GM12878 (cell line): ENCODE measurements at regions not wholly inside any gene's neighbourhood (a gene's known extent, or its start where the extent isn't known, plus 50 kb on each side); places are given as distances from the start of the nearest gene placed in this dataset.

ENCODE experiments used
- ATAC-seq: fragments of 200-7000 bp; cut with Tn5 transposase; 3 replicates; pipeline ENCODE4 v1.9.1; 2020; ENCODE audit warnings: mild to moderate bottlenecking, moderate library complexity
- BruUV-seq: library from RNA; stranded (reverse); fragments of 400-500 nt; replicated peaks from 2 replicates; lab custom pipeline; 2021; lab: Mats Ljungman, UMichigan
- CTCF ChIA-PET: fragments of 300-600 bp; sonication (Branson Sonifier 250); formaldehyde crosslinking; extraction: SDS; loops from one replicate; lab custom pipeline; 2021; ENCODE audit warnings: inconsistent platforms; lab: Yijun Ruan, JAX
- POLR2A ChIA-PET: fragments of 350-600 bp; formaldehyde crosslinking; extraction: SDS; loops from one replicate; lab custom pipeline; 2021; ENCODE audit warnings: inconsistent platforms; lab: Charles Lee
- RAD21 ChIA-PET: fragments of 300-600 bp; sonication (Branson Sonifier 250); formaldehyde crosslinking; loops from one replicate; lab custom pipeline; 2023; ENCODE audit warnings: antibody characterized with exemption; ENCODE audit not compliant: unreplicated experiment; lab: Charles Lee
- SMC1A ChIA-PET: fragments of 300-600 bp; sonication (Branson Sonifier 250); formaldehyde crosslinking; loops from one replicate; lab custom pipeline; 2023; ENCODE audit not compliant: unreplicated experiment, uncharacterized antibody; lab: Charles Lee
- DNase-seq: peaks from one replicate; pipeline ENCODE4 v3.0.0-alpha.2; 2011; ENCODE audit warnings: low read depth, low spot score
- FAIRE-seq: peaks from 3 replicates; lab custom pipeline; 2011; peaks lifted over from hg19 to GRCh38; lab: Jason Lieb, UNC
- H2AFZ ChIP-seq: 2 replicates; pipeline ENCODE4 v1.6.0; 2011; ENCODE audit warnings: low read depth, low read length, control low read depth; ENCODE audit not compliant: control insufficient read depth
- H3K27ac ChIP-seq: 2 replicates; pipeline ENCODE4 v1.5.1; 2011; ENCODE audit warnings: control low read depth; ENCODE audit not compliant: control insufficient read depth, insufficient read depth
- H3K27me3 ChIP-seq, 2 experiments: replicated peaks in 1 of 2; 2 replicates each; pipeline versions ENCODE4 v1.6.0 to v1.6.1; 2011; ENCODE audit warnings: low read length in 1 of 2; ENCODE audit not compliant: control insufficient read depth in 2 of 2, insufficient read depth in 2 of 2
- H3K36me3 ChIP-seq, 2 experiments: 2 replicates each; pipeline ENCODE4 v1.5.1; 2011; ENCODE audit warnings: low read length in 1 of 2; ENCODE audit not compliant: control insufficient read depth in 2 of 2, insufficient read depth in 2 of 2
- H3K4me1 ChIP-seq: 2 replicates; pipeline ENCODE4 v1.6.1; 2011; ENCODE audit warnings: mild to moderate bottlenecking, low read length, moderate library complexity, mixed read lengths; ENCODE audit not compliant: control insufficient read depth, insufficient read depth
- H3K4me2 ChIP-seq: 2 replicates; pipeline ENCODE4 v1.6.0; 2011; ENCODE audit warnings: control low read depth; ENCODE audit not compliant: control insufficient read depth, insufficient read depth
- H3K4me3 ChIP-seq: fragments of 200-600 bp; sonication (generic); 2 replicates; pipeline ENCODE4 v1.5.1; 2016
- H3K79me2 ChIP-seq: 2 replicates; pipeline ENCODE4 v1.6.0; 2011; ENCODE audit warnings: low read length; ENCODE audit not compliant: control insufficient read depth, insufficient read depth
- H3K9ac ChIP-seq: 2 replicates; pipeline ENCODE4 v1.8.0; 2011; ENCODE audit warnings: low read length, control low read depth, mixed read lengths; ENCODE audit not compliant: control insufficient read depth, insufficient read depth
- H3K9me3 ChIP-seq: replicated peaks from 3 replicates; pipeline ENCODE4 v1.5.1; 2011; ENCODE audit warnings: mild to moderate bottlenecking, low read length; ENCODE audit not compliant: control insufficient read depth, insufficient read depth
- H4K20me1 ChIP-seq: 2 replicates; pipeline ENCODE4 v1.6.0; 2011; ENCODE audit not compliant: control insufficient read depth, insufficient read depth
- IKZF1 ChIP-seq: fragments of 450-650 bp; conservative IDR thresholded peaks from 2 replicates; pipeline ENCODE4 v1.6.1; 2017; ENCODE audit warnings: antibody characterized with exemption, mild to moderate bottlenecking
- IKZF2 ChIP-seq, 2 experiments: fragments of 450-650 bp; IDR thresholded peaks; 2 replicates each; pipeline ENCODE4 v1.6.1; 2017; ENCODE audit warnings: mild to moderate bottlenecking in 2 of 2, moderate library complexity in 2 of 2
- LARP7 ChIP-seq: fragments of 450-650 bp; IDR thresholded peaks from 2 replicates; pipeline ENCODE4 v1.6.1; 2017; ENCODE audit warnings: mild to moderate bottlenecking
- MEF2B ChIP-seq: fragments of 450-650 bp; IDR thresholded peaks from 2 replicates; pipeline ENCODE4 v1.6.1; 2018; ENCODE audit warnings: mild to moderate bottlenecking, moderate library complexity; ENCODE audit not compliant: partially characterized antibody, poor library complexity, severe bottlenecking
- PAX5 ChIP-seq: IDR thresholded peaks from 2 replicates; pipeline ENCODE4 v1.6.1; 2011; ENCODE audit warnings: low read depth, low read length, borderline replicate concordance
- ZNF217 ChIP-seq: fragments of 450-650 bp; IDR thresholded peaks from 2 replicates; pipeline ENCODE4 v1.6.1; 2017; ENCODE audit warnings: antibody characterized with exemption, mild to moderate bottlenecking
- WGBS: methylation state at CpG from one replicate; pipeline ENCODE4 v1.1.6; 2016; ENCODE audit warnings: low lambda C conversion rate; ENCODE audit not compliant: insufficient replicate concordance, insufficient coverage; ENCODE audit errors: missing lambda C conversion rate; 5-methylcytosine and 5-hydroxymethylcytosine counted together
- in situ Hi-C: fragments of 300-500 bp; cut with MboI; formaldehyde crosslinking; loops from 9 replicates; pipeline ENCODE4 v1.14.3; 2018; ENCODE audit warnings: mixed read lengths
- intact Hi-C: fragments of 100-400 bp; cut with micrococcal nuclease; formaldehyde crosslinking; loops from one replicate; pipeline ENCODE4 v1.14.2; 2022; ENCODE audit not compliant: unreplicated experiment
- TF ChIP-seq, protein P1 (sequence below): fragments of 450-650 bp; IDR thresholded peaks from 2 replicates; pipeline ENCODE4 v1.6.1; 2016; ENCODE audit warnings: mild to moderate bottlenecking
- TF ChIP-seq, protein P2 (sequence below): fragments of 450-650 bp; IDR thresholded peaks from 2 replicates; pipeline ENCODE4 v1.6.1; 2017; ENCODE audit warnings: mild to moderate bottlenecking, moderate library complexity
- TF ChIP-seq, protein P3 (sequence below): fragments of 450-650 bp; IDR thresholded peaks from 2 replicates; pipeline ENCODE4 v1.6.1; 2017; ENCODE audit warnings: low read depth, mild to moderate bottlenecking, moderate library complexity

DNA sequence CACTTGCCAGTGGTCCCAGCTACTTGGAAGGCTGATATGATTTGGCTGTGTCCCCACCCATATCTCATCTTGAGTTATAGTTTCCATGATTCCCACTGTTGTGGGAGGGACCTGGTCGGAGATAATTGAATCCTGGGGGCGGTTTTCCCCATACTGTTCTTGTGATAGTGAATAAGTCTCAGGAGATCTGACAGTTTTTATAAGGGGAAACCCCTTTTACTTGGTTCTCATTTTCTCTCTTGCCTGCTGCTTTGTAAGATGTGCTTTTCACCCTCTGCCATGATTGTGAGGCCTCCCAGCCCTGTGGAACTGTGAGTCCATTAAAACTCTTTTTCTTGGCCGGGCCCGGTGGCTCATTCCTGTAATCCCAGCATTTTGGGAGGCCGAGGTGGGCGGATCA is 265.4 kb upstream of the SPOPL start:
- ATAC-seq (peak; percentile 23; the same call in 1 of the 3 replicates), DNase-seq (no peak), FAIRE-seq (no peak)
- intact Hi-C loops = no loop called here
- in situ Hi-C loops = no loop called here
- WGBS = 54% methylated on average over 6 of the region's 6 CpGs
- CTCF ChIA-PET = interaction anchor here (0.6 kb wide), 1 partner anchor 106 kb away, joined by 3 read pairs; no protein-coding TSS in a partner anchor
- RAD21 ChIA-PET = no interaction called here
- TF ChIP-seq IKZF2 (IDR thresholded peaks at IDR 0.05) (peak; percentile 36 to 38; a peak in 2 of 4 replicates), ZNF217 (0 out of 2 replicates have a peak, but pooled peaks have one; percentile 26), MEF2B (peak; percentile 43), IKZF1 (peak; percentile 34; the same call in 1 of the 2 replicates), LARP7 (no peak), PAX5 (no peak)
- TF ChIP-seq, protein P1, sequence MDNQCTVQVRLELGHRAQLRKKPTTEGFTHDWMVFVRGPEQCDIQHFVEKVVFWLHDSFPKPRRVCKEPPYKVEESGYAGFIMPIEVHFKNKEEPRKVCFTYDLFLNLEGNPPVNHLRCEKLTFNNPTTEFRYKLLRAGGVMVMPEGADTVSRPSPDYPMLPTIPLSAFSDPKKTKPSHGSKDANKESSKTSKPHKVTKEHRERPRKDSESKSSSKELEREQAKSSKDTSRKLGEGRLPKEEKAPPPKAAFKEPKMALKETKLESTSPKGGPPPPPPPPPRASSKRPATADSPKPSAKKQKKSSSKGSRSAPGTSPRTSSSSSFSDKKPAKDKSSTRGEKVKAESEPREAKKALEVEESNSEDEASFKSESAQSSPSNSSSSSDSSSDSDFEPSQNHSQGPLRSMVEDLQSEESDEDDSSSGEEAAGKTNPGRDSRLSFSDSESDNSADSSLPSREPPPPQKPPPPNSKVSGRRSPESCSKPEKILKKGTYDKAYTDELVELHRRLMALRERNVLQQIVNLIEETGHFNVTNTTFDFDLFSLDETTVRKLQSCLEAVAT = peak; percentile 65; the same call in 1 of the 2 replicates
- TF ChIP-seq, protein P2, sequence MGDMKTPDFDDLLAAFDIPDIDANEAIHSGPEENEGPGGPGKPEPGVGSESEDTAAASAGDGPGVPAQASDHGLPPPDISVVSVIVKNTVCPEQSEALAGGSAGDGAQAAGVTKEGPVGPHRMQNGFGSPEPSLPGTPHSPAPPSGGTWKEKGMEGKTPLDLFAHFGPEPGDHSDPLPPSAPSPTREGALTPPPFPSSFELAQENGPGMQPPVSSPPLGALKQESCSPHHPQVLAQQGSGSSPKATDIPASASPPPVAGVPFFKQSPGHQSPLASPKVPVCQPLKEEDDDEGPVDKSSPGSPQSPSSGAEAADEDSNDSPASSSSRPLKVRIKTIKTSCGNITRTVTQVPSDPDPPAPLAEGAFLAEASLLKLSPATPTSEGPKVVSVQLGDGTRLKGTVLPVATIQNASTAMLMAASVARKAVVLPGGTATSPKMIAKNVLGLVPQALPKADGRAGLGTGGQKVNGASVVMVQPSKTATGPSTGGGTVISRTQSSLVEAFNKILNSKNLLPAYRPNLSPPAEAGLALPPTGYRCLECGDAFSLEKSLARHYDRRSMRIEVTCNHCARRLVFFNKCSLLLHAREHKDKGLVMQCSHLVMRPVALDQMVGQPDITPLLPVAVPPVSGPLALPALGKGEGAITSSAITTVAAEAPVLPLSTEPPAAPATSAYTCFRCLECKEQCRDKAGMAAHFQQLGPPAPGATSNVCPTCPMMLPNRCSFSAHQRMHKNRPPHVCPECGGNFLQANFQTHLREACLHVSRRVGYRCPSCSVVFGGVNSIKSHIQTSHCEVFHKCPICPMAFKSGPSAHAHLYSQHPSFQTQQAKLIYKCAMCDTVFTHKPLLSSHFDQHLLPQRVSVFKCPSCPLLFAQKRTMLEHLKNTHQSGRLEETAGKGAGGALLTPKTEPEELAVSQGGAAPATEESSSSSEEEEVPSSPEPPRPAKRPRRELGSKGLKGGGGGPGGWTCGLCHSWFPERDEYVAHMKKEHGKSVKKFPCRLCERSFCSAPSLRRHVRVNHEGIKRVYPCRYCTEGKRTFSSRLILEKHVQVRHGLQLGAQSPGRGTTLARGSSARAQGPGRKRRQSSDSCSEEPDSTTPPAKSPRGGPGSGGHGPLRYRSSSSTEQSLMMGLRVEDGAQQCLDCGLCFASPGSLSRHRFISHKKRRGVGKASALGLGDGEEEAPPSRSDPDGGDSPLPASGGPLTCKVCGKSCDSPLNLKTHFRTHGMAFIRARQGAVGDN = 0 out of 2 replicates have a peak, but pooled peaks have one; percentile 32
- TF ChIP-seq, protein P3, sequence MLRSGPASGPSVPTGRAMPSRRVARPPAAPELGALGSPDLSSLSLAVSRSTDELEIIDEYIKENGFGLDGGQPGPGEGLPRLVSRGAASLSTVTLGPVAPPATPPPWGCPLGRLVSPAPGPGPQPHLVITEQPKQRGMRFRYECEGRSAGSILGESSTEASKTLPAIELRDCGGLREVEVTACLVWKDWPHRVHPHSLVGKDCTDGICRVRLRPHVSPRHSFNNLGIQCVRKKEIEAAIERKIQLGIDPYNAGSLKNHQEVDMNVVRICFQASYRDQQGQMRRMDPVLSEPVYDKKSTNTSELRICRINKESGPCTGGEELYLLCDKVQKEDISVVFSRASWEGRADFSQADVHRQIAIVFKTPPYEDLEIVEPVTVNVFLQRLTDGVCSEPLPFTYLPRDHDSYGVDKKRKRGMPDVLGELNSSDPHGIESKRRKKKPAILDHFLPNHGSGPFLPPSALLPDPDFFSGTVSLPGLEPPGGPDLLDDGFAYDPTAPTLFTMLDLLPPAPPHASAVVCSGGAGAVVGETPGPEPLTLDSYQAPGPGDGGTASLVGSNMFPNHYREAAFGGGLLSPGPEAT = peak; percentile 62
- Histone ChIP-seq H2AFZ (no peak overlapping the region), H3K9ac (no peak overlapping the region), H3K4me3 (no peak overlapping the region), H3K27ac (no peak overlapping the region), H3K4me1 (no peaks in the 10 kb centered on the region), H3K36me3 (no peaks in the 10 kb centered on the region), H3K79me2 (no peaks in the 10 kb centered on the region), H4K20me1 (no peaks in the 10 kb centered on the region), H3K27me3 (no peaks in the 10 kb centered on the region), H3K9me3 (no peaks in the 10 kb centered on the region), H3K4me2 (no peak overlapping the region)
- SMC1A ChIA-PET = interaction anchor here (0.9 kb wide), 1 partner anchor 143 kb away, joined by 3 read pairs; no protein-coding TSS in a partner anchor
- POLR2A ChIA-PET = no interaction called here
- no TSS peak for BruUV-seq
